ENCODE measurements at regions not wholly inside any gene's neighbourhood (a gene's known extent, or its start where the extent isn't known, plus 50 kb on each side); places are given as distances from the start of the nearest gene placed in this dataset.
"Not testable (repeated sequence)": the region's sequence is repeated elsewhere in the genome, so short reads cannot be mapped to it uniquely, and the experiment has no call there.

- DNase-seq (ENCODE audit: low read depth in 4 of 4, low spot score in 3 of 4) = no peak
These were observed 538.8 kb upstream of the SLC39A10 start for GRCh38 chr2:195118276-195118675.

- no peak for DNase-seq (ENCODE audit: low read depth in 4 of 4, low spot score in 3 of 4)
These were observed 540.0 kb upstream of the SLC39A10 start for GRCh38 chr2:195117011-195117410.

DNA sequence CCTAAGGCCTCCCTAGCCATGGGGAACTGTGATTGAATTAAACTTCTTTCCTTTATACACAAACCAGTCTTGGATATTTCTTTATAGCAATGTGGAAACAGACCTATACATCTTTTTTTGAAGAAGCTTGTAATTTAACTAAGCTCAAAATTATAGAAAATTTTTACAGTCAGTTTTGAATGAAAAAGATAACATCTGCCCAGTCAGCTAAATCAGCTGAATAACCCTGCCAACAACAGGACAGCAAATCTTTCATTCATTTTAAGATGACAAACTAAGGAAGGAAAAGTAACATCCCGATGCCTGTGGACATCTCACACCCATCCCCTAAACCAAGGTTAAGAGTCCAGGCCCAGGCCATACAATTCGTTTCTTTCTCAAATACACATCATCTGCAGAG, 541.3 kb upstream of the SLC39A10 start:
- no peak for DNase-seq (ENCODE audit: low read depth in 4 of 4, low spot score in 3 of 4)

DNA sequence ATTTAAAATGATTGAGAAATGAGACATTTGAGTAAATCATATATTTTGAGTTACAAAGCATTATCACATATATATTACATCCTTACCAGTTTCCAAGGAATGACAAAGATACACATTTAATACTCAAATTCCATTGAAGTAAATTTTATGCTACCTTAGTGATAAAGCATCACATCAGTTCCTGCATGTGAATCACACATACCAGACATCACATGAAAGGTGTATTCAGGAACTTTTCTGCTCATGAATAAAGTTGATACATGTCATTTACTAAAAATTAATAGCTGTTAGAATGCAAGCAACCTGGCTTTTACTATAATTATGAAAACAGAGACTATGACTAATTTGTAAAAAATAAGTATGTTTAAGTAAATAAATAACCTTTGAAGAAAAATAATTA, 548.8 kb upstream of the SLC39A10 start:
- no peak for DNase-seq (ENCODE audit: low read depth in 4 of 4, low spot score in 3 of 4)

DNA sequence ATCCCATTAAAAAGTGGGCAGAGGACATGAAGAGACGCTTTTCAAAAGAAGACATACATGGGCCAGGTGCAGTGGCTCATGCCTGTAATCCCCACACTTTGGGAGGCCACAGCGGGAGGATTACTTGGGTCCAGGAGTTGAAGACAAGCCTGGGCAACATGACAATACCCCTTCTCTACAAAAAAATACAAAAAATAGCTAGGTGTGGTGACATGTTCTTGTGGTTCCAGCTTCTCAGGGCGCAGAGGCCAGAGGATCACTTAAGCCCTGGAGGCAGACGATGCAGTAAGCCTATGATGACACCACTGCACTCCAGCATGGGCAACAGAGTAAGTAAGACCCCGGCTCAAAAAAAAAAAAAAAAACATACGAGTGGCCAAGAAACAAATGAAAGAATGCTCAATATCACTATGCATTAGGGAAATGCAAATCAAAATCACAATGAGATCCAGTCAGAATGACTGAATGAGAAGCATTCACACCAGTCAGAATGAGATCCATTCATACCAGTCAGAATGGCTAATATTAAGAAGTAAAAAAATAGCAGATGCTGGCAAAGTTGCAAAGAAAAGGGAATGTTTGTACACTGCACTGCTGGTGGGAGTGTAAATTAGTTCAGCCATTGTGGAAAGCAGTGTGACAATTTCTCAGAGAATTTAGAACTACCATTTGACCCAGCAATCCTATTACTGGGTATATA, 550.2 kb upstream of the SLC39A10 start:
- DNase-seq (ENCODE audit: low read depth in 4 of 4, low spot score in 3 of 4) = no peak

- no peak for DNase-seq (ENCODE audit: low read depth in 4 of 4, low spot score in 3 of 4)
These were observed 551.4 kb upstream of the SLC39A10 start for GRCh38 chr2:195105581-195105980.

- DNase-seq (ENCODE audit: low read depth in 4 of 4, low spot score in 3 of 4) = no peak
These were observed 562.7 kb upstream of the SLC39A10 start for GRCh38 chr2:195094330-195094729.

- DNase-seq (ENCODE audit: low read depth in 4 of 4, low spot score in 3 of 4) = no peak
These were observed 564.7 kb upstream of the SLC39A10 start for GRCh38 chr2:195092341-195092740.

GRCh38 chr2:195072806-195073205, 584.2 kb upstream of the SLC39A10 start:
- DNase-seq (ENCODE audit: low read depth in 4 of 4, low spot score in 3 of 4) = not testable (repeated sequence)

DNA sequence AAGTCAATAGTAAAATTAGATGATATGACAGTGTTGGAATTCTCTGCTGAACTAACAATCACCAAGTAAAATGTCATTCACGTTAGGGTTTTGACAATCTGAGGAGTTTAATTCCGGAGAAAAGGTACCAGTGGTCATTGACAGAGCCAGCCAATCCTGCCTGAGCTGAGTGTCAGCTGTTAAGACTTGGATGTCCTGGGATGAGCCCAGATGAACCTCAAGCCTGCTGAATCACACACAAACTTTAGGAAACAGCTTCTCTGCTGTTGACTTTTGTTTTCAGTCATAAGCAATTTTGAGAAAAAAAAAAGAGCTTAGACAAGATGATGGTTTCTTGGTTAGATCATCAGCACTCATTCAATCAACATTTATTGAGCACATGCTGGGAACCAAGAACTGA, 600.0 kb upstream of the SLC39A10 start:
- DNase-seq (ENCODE audit: low read depth in 4 of 4, low spot score in 3 of 4) = no peak

DNA sequence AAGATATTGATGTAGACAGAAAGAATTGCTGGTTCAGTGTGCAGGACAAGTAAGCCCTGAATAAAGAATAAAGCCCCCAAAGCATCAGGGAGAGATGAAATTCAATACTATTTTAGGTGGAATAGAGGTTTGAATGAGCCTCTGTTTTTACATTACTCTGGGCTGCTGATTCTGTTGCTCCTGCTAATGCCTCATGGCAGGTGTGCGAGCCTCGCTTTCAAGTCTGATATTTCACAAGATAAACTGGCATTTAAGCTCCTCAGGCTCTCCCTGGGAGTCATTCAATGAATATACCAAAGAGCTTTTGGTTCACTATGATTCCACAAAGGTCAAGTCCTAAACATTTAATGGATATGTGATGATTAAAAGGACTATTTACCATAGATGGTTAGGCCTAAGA, 601.0 kb upstream of the SLC39A10 start:
- no peak for DNase-seq (ENCODE audit: low read depth in 4 of 4, low spot score in 3 of 4)

DNA sequence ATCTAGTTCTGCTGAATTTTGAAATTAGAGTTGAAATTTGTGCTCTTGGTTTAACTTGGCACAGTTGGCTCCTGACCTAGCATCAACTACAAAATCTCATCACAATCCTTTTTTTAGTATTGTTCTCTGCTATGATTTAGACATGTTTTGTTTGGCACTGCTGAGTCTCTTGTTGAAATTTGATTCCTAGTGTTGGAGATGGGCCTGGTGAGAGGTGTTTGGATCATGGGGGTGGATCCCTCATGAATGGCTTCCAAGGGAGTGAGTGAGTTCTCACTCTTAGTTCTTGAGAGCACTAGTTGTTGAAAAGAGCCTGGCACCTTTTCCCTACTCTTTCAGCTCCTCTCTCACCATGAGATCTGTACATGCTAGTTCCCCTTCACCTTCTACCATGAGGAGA, 605.6 kb upstream of the SLC39A10 start:
- no peak for DNase-seq (ENCODE audit: low read depth in 4 of 4, low spot score in 3 of 4)

- no peak for DNase-seq (ENCODE audit: low read depth in 4 of 4, low spot score in 3 of 4)
These were observed 607.5 kb upstream of the SLC39A10 start for GRCh38 chr2:195049372-195050031.

DNA sequence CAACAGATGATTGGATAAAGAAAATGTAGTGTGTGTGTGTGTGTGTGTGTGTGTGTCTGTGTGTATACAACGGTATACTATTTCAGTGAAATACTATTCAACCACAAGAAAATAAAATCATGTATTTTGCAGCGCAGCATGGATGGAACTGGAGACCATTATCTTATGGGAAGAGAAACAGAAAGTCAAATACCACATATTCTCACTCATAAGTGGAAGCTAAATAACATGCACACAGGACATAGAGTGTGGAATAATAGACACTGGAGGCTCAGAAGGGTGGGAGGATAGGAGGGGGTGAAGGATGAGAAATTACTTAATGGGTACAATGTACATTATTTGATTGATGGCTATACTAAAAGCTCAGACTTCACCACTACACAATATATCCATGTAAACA, 609.1 kb upstream of the SLC39A10 start:
- DNase-seq (ENCODE audit: low read depth in 4 of 4, low spot score in 3 of 4) = no peak

- DNase-seq (ENCODE audit: low read depth in 4 of 4, low spot score in 3 of 4) = no peak
These were observed 612.2 kb upstream of the SLC39A10 start for GRCh38 chr2:195044801-195045200.

DNA sequence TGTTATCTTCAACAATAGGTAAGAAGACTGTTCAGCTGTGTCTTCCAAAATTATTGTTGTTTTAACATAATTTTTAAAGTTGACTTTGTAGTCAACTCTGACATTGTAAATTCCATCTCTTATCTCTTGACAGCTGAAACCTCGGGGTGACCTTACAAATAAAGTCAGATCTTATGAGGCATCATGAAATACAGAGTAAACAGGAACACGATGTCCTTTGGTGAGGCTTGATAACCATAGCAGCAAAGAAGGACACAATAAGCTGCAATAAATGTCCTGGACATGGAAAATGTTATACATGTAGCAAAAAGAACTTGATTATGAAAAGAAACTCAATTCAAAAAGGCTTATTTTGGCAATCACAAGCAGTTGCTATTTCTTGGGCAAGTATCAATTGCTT, 618.9 kb upstream of the SLC39A10 start:
- no peak for DNase-seq (ENCODE audit: low read depth in 4 of 4, low spot score in 3 of 4)

- no peak for DNase-seq (ENCODE audit: low read depth in 4 of 4, low spot score in 3 of 4)
These were observed 620.0 kb upstream of the SLC39A10 start for GRCh38 chr2:195037045-195037444.

DNA sequence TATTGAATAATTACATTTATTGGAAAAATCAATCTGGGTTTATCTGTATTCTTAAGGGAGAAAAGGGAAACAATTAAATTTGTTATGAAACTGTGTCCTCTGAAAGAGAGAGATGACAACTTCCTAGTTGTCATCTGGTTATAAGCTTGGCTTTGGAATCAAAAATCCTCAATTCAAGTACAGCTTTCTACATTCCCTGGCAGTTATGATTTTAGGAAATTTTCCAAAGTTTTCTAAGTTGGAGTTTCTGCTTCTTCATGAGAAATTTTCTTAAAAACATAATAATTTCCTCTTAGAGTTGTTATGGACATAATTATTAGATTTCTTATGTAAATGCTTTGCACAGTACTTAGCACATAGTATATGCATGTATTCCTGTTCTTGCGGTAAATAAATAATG, 625.6 kb upstream of the SLC39A10 start:
- DNase-seq (ENCODE audit: low read depth in 4 of 4, low spot score in 3 of 4) = no peak

DNA sequence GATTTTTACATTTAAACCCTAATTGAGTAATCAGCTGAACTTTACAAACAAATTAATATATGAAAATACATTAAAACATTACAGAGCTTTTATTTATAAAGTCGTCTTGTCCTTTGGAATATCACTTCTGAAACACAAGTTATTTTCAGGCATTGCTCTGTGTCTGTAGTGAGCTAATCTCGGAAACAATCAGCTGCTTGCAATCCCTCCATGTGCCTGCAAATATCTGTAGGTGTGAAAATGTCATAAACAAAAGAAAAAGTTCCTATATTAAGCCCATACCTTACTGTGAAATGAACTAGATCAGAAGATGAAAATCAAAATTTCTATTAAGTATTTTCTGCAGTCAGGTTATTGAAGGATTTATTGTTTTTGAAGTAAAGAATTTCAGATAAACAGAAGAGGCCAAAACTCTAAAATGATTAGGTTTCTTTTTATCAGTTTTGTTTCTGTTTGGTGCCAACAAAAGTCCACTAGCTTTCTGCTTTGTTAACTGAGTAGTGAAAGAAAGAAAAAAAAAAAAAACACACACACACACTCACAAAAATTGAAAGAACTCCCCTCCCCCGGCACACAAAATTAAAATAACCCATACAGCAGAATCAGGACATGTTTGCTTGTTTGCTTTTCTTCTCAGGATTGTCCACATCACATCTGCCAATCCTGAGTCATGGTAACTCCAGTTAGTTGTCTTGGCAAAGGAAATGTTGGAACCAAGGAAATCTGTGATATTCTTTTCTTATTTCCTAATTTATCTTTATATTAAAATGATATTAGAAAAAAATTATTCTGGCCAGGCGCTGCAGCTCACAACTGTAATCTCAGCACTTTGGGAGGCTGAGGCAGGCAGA, 627.0 kb upstream of the SLC39A10 start:
- DNase-seq (ENCODE audit: low read depth in 4 of 4, low spot score in 3 of 4) = no peak

DNA sequence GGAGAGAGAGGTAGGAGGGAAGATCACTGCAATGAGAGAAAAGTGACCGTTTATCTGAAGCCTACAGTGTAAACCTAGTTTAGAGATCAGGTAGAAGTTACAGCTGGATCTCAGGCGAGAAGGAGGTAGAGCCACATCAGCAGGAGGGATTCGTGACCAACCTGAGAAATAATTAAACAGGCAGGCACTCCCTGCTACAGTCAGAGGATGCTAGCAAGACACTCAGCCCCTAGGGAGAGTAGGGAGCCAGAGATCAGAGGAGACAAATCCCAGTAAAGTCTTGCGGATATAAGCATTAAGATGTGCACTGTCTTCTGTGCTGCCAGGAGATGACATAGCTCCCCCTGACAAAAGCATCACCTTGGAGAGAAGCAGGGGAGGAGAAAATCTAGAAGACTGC, 629.1 kb upstream of the SLC39A10 start:
- no peak for DNase-seq (ENCODE audit: low read depth in 4 of 4, low spot score in 3 of 4)

GRCh38 chr2:195026261-195026660, 630.8 kb upstream of the SLC39A10 start:
- DNase-seq (ENCODE audit: low read depth in 4 of 4, low spot score in 3 of 4) = no peak

GRCh38 chr2:195022508-195022830, 634.6 kb upstream of the SLC39A10 start:
- no peak for DNase-seq (ENCODE audit: low read depth in 4 of 4, low spot score in 3 of 4)
